ENCODE measurements at regions not wholly inside any gene's neighbourhood (a gene's known extent, or its start where the extent isn't known, plus 50 kb on each side); places are given as distances from the start of the nearest gene placed in this dataset.

DNA sequence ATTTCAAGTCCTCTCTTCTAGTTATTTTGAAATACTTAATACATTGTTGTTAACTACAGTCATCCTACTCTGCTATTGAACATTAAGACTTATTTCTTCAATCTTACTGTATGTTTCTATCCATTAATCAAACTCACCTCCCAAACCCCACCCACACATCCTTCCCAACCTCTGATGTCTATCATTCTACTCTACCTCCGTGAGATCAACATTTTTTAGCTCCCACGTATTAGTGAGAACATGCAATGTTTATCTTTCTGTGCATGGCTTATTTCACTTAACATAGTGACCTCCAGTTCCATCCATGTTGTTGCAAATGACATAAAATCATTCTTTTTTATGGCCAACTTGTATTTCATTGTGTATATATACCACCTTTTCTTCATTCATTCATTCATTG, 236.6 kb upstream of the CTNNB1 start:
- DNase-seq = no peak

GRCh38 chr3:40968666-40969065, 230.6 kb upstream of the CTNNB1 start:
- DNase-seq = no peak

- no peak for DNase-seq
These were observed 230.0 kb upstream of the CTNNB1 start for GRCh38 chr3:40969341-40969740.

GRCh38 chr3:40969756-40970466, 229.4 kb upstream of the CTNNB1 start:
- no peak for DNase-seq

DNA sequence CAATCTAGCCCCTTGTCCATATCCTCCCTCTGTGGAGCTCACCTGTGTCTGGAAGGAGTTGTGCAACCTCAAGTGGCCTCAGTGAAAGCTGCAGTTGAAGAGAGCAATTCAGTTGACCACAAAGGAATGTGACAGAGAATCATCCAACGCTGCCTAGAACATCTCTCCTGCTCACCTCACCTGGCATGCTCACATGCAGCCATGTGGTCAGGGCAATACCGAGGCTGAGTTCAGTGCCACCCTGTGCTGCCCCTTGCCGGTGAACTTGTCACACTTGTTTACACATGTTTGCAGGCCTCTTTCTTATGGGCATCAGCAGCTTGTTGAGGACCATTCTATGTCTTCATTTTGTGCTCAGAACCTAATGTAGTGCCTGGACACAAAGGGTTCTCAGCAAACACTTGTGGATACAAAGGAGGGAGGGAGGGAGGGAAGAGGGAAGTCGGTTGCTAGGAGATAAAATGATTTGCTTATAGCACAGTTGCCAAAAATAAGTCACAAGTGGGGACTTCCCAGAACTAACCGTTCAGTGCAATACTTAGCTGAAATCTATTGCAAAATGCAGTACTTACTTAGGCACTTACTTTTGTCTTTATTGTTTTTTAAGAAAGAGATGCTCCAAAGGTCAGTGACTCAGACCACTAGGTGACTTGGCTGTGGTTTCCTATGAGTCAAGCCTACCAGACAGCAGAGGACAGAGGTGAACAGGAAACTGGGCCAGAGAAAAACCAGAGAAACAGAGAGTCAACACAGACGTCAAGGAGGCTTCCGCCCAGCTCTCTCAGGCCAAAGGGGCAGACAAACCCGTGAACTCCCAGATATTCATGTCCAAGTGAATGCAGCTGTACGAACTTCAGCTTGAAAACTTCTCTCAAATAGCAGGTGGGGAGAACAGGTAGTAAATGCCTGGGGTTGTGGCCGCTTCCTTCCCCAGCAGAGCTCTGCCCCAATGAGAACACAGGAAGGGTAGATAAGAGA, 227.8 kb upstream of the CTNNB1 start:
- no peak for DNase-seq

DNA sequence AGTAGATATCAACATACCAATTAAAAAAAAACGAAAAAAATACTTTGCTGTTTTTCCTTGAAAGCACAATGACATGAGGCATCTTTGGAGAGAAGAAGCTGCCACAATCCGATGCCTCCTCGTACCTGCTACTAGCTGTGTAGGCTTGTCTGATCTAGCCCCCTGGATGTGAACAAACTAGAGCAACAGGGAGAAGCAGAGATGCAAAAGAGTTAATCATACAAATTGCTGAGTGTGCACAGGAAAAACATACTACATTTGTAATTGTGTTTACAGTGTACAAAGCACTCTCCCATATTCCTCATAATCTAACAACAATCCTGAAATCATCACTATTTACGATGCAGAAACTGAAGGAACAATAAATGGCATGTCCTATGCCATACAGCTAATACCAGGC, 227.0 kb upstream of the CTNNB1 start:
- DNase-seq = no peak

- DNase-seq = no peak
These were observed 226.2 kb upstream of the CTNNB1 start for GRCh38 chr3:40973141-40973540.

- DNase-seq = no peak
These were observed 223.6 kb upstream of the CTNNB1 start for GRCh38 chr3:40975711-40976121.

GRCh38 chr3:40976241-40976640, 223.1 kb upstream of the CTNNB1 start:
- DNase-seq = no peak

- no peak for DNase-seq
These were observed 220.9 kb upstream of the CTNNB1 start for GRCh38 chr3:40978442-40978841.

DNA sequence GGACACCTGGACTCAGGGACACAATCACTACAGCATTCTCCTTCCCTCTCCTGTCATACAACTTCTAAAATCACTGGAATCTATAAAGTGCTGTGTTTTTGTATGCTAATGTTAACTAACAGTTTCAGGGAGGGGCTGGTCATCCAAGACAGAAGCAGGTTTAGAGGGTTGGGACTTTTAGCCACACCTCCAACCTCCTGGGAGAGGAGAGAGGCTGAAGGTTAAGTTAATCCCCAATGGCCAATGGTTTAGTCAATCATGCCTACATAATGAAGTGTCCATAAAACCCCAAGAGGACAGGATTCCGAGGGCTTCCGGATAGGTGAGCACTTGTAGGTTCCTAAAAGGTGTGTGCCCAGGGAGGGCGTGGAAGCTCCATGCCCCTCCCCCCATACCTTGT, 219.3 kb upstream of the CTNNB1 start:
- no peak for DNase-seq

- no peak for DNase-seq
These were observed 218.8 kb upstream of the CTNNB1 start for GRCh38 chr3:40980467-40980866.

DNA sequence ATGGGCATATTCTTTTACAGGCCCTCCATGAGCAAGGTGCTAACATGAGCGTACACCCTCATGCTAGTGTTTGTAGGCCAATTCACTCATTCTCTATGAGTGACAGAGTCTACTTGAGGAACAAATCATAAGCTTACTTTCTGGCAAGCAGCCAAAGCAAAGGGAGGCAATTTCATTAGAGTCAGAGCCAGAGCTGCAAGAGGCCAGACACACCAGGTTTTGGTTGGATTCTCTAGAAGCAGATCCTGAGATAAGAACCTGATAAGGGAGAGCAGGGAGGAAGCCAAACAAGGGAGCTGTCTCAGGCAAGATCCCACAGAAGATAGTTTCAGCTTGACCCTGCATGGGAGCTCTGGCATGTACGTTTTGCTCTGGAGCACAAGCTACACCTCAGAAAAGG, 214.1 kb upstream of the CTNNB1 start:
- no peak for DNase-seq

DNA sequence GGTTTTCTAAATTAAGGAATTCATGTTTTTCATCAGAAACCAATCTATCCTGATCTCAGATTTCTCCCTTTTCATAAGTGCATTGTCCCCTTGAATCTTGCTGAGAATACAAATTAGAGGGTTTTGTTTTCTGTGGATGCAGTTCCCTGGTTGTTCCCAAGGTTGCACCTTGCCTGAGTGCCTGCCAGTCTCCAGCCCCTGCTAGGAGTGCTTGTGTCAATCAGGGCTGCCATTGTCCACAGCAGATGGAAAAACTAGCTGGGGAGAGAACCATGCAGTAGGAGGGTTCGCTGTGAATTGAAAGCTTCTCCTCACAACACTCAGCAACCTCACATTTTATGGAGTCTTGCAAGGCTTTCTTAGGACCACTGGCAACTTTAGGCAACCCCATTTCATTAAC, 210.8 kb upstream of the CTNNB1 start:
- no peak for DNase-seq

GRCh38 chr3:40989141-40990061, 209.9 kb upstream of the CTNNB1 start:
- DNase-seq = no peak

DNA sequence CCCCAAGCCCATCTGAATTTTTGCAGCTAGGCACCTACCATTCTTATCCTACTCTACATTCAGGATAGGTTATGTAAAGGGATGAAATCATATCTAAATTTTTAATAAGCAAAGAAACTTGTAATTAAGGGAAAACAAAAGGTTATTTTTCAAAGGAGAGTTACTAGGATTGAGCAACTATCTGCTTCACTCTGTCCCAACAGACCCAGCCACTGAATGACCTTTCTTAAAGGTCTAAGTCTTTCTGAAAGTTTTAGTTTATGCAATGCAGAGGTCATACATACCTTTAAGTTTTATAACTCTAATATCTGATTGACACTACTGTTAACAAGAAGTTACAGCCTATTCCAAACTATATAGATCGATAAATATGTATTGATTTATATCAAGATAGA, 209.2 kb upstream of the CTNNB1 start:
- no peak for DNase-seq

- no peak for DNase-seq
These were observed 207.3 kb upstream of the CTNNB1 start for GRCh38 chr3:40992023-40992422.

DNA sequence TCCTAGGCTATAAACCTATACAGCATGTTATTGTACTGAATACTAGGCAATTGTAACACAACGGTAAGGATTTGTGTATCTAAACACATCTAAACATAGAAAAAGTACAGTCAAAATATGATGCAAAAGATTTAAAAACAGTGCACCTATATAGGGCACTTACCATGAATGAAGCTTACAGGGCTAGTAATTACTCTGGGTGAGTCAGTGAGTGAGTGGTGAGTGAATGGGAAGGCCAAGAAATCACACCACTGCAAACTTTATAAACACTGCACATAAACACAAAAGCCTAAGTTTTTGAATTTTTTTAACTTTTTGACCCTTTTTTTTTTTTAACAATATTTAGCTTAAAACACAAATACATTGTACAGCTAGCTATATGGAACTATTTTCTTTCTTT, 204.7 kb upstream of the CTNNB1 start:
- DNase-seq = no peak

- no peak for DNase-seq
These were observed 204.0 kb upstream of the CTNNB1 start for GRCh38 chr3:40995271-40995670.

DNA sequence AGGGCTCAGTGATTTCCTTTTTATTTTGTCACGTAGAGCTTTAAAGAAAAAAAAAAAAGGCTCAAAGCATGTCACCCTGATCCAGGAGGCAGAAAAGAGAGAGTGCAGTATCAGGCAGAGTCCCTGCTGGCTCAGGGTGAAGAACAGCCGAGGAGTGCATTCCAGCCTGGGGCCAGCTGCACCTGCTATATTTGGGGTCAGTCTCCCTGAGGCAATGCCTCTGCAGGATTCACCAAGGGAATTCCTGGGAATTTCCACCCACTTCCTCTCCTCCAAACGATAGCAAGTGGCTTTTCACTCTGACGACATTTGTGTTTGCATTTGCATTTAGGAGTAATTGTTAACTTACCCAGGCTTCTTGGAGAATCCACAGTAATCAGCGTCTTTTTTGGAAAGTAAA, 202.9 kb upstream of the CTNNB1 start:
- no peak for DNase-seq

DNA sequence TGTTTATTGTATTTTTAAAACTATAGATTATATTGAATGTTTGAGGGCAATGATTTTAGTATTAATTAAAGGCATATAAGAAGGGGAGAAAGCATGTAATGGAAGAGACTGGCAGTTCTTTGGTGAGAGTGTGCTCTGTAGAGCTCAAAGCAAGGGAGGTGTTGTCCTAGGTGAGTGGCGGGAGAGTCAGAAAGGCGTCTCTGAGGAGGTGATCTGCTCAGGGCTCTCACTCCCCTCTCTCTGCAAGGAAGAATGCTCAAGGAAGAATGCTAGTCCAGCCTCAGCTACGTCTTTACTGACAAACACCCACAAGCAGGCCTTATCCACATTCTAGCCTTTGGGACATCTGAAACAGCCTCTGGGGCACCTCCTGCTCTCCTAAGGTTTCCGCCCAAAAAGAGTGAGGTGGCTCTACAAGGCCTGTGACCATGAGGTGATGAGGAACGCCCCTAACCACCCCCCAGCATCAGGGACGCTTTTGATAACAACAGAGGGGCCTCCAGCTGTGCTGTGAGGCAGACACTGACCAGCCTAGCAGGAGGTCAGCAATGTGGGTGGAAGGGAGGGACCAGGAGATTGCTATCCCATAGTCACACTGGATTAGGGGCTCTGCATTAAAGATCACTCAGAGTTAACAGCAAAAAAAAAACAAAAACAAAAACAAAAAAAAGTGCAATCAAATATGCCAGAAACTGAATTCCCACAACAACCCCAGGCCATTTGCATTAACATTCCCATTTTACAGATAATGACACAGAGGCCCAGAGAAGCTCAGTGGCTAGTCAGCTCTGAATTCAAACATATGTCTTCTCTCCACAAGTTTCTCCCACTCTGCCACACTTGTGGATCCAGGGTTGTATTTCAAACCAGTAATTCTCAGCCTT, 202.2 kb upstream of the CTNNB1 start:
- DNase-seq = no peak
